ENCODE measurements at regions not wholly inside any gene's neighbourhood (a gene's known extent, or its start where the extent isn't known, plus 50 kb on each side); places are given as distances from the start of the nearest gene placed in this dataset.

DNA sequence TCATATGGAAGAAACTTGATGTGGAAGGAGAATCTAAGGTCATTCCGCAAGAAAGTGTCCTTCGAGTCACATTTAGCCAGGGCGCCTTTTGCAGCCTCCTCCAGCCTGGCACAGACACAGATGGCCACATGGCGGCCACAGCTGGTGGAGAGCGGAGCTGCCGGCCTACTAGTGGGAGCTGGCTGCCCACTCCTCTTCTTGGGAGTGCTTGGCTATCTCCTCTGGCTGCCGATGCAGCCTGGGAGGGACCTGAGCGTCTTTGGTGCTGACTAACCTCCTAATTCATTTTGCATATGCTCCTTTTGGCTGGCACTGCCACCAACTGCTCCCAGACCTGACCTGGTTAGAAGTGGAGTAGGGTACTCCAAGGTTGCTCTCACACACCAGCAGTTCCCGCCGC is 199.3 kb upstream of the MYT1L start:
- TF ChIP-seq, protein P1, sequence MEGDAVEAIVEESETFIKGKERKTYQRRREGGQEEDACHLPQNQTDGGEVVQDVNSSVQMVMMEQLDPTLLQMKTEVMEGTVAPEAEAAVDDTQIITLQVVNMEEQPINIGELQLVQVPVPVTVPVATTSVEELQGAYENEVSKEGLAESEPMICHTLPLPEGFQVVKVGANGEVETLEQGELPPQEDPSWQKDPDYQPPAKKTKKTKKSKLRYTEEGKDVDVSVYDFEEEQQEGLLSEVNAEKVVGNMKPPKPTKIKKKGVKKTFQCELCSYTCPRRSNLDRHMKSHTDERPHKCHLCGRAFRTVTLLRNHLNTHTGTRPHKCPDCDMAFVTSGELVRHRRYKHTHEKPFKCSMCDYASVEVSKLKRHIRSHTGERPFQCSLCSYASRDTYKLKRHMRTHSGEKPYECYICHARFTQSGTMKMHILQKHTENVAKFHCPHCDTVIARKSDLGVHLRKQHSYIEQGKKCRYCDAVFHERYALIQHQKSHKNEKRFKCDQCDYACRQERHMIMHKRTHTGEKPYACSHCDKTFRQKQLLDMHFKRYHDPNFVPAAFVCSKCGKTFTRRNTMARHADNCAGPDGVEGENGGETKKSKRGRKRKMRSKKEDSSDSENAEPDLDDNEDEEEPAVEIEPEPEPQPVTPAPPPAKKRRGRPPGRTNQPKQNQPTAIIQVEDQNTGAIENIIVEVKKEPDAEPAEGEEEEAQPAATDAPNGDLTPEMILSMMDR (IDR thresholded peaks at IDR 0.05), result no peak
- TF ChIP-seq POLR2A (IDR thresholded peaks at IDR 0.05), result no peak
